GM19239 (cell line): ENCODE measurements at regions not wholly inside any gene's neighbourhood (a gene's known extent, or its start where the extent isn't known, plus 50 kb on each side); places are given as distances from the start of the nearest gene placed in this dataset.

ENCODE experiments used
- DNase-seq: peaks from one replicate; pipeline ENCODE4 v3.0.0; 2011; ENCODE audit warnings: low spot score; ENCODE audit not compliant: insufficient read length
- FAIRE-seq: peaks from 2 replicates; lab custom pipeline; 2011; peaks lifted over from hg19 to GRCh38; lab: Jason Lieb, UNC

GRCh38 chr4:67250131-67250896 lies 295.0 kb downstream of the CENPC start:
- no peak for FAIRE-seq
- no peak for DNase-seq

DNA sequence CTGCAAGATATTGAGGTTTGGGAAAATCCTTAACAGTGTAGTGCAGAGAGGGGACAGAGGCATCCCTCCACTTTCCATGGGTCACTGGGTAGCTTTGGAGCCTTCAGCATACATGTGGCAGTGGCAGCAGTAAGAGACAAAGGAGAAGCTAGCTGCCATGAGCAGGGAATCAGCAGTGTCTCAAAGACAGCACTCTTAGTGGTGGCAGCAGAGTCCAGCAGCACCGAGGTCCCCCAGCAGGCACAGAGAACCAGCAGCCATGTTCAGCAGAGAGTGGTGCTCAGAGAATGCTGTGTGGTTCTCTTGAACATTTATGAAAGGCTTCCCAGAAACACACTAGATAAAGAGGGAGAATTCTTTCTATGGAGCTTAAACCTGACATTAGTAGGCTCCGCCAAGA lies 308.5 kb downstream of the CENPC start:
- FAIRE-seq (no peak), DNase-seq (no peak)

GRCh38 chr4:67236318-67236717 lies 309.0 kb downstream of the CENPC start:
- DNase-seq (no peak), FAIRE-seq (no peak)

DNA sequence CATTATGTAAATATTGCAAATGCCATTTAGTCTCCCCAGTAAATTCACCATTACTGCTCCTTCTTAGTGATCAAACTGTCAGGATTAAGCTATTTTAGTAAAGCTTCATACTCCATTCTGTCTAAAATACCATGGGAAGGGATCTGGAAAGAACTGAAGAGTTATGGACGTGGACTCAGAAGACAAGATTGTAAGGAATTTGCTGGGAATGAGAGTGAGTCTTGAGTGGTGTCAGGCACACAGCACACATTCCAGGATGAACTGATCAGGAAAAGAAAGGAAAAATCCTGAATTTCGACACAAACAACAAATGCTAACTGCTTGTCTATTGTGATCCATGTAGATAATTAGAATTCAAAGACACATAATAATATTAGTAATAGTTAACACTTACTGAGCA lies 311.0 kb downstream of the CENPC start:
- FAIRE-seq: no peak
- no peak for DNase-seq

DNA sequence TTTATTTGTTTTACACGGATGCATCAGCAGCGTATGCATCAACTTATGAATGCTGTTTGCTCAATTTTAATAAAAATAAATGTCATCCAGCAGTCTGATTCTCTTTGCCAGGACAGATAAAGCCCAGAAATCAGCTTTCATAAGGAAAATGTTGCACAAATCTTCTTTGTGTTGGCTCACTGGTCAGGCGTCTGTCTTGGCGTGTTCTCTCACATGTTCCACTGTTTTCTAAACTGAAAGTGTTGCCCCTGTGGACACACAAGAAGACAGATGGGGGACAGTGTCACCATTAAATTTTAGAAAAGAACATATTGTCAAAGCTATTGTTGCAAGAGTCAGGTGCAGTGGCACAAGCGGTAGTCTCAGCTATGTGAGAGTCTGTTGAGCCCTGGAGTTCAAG lies 316.2 kb downstream of the CENPC start:
- no peak for FAIRE-seq
- no peak for DNase-seq

DNA sequence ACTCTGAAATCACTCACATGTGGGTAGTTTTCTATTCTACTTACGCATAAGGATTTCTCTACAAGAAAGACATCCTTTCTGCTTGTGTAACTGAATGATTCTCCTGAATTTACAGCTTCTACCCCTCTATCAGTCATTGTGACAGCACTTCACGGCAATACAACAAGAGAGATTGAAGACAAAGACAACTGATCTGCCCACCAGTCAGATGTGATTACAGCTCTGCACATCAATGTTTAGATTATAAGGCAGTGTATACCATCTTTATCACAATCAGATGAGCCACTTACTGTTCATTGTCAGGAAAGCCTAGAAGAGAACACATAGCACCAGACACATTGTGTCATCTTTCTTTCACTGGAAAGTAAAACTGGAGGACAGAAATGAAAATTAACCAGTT lies 324.4 kb downstream of the CENPC start:
- no peak for DNase-seq
- FAIRE-seq: no peak

DNA sequence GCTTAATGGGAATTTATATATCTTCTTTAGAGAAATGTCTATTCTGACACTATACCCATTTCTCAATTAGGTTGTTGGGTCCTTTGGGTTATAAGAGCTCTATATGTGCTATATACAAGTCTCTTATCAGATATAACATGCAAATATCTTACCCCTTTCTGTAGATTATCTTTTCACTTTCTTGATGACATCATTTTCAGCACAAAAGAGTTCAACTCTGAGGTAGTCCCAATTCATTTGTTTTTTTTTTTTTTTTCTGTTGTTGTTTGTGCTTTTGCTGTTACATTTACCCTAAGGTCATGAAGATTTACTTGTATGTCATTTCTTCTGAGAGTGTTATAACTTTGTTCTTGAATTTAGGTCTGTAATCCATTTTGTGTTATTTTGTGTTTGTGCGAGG lies 326.4 kb downstream of the CENPC start:
- FAIRE-seq (no peak), DNase-seq (no peak)

DNA sequence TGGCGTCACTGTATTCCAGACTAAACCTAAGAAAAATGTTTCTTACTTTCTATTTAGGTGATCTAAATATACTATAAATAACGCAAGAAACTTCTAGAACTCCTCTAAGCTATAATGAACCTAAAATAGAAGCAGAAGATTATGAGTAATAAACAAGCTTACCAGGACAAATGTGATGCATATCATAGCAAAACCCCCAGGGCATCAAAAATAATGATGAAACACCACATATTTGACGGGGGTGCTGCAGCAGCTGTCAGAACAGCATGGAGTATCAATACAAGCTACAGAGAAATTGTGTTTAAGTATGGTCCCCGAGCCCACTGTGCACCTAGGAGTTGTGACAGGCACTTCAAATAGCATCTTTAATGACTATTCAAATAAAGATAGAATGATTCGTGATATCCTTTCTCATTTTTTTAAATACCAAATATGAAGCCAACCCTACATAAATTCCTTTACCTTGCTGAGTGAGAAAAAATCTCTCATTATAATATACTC lies 337.3 kb downstream of the CENPC start:
- FAIRE-seq: no peak

DNA sequence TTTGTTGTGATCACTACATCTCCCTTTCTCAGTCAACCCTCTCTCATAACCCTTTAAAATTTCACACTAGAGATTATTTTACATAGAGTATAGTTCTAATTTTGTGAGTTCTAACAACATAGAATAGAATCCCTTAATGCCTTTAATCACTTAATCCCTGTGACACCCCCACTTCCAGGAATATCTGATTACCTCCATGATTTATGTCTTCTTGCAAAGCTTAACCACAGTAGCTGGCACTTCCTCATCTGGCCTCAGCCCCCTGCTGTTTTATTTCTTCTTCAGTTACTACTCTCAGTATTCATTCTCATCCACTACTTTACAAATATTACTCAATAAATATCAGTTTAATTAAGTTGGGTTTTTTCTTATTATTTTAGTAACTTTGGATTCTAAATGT lies 340.9 kb downstream of the CENPC start:
- FAIRE-seq: no peak
- no peak for DNase-seq

More for the DNA sequence above, 337.3 kb downstream of the CENPC start:
- DNase-seq: no peak

GRCh38 chr4:67201334-67201733 lies 344.0 kb downstream of the CENPC start:
- FAIRE-seq (no peak), DNase-seq (no peak)

GRCh38 chr4:67198727-67199126 lies 346.6 kb downstream of the CENPC start:
- FAIRE-seq (no peak), DNase-seq (no peak)

- FAIRE-seq (no peak), DNase-seq (no peak)
These were observed 377.5 kb downstream of the CENPC start for GRCh38 chr4:67167849-67168248.

- no peak for FAIRE-seq
These were observed 382.6 kb downstream of the CENPC start for GRCh38 chr4:67162690-67163089.

DNA sequence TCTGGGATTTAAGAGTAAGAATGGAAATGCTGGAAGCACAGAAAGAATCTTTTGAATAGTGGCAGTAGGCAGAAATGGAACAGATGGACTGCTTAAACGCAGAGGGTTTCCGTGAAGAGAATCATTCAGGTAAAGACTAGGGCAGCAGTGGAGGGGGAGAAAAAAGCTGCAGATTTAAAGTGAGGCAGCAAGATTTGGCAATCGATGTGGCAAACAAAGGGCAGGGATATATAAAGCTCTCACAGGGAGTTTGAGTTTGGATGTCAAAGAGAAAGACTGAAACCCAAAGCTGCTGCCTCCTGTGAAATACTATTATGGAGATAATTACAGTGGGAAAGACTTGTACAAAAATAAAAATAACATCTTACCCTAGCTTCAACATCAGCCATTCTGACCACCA lies 384.0 kb downstream of the CENPC start:
- no peak for DNase-seq
- FAIRE-seq: no peak

More at GRCh38 chr4:67162690-67163089, 382.6 kb downstream of the CENPC start:
- DNase-seq: no peak

DNA sequence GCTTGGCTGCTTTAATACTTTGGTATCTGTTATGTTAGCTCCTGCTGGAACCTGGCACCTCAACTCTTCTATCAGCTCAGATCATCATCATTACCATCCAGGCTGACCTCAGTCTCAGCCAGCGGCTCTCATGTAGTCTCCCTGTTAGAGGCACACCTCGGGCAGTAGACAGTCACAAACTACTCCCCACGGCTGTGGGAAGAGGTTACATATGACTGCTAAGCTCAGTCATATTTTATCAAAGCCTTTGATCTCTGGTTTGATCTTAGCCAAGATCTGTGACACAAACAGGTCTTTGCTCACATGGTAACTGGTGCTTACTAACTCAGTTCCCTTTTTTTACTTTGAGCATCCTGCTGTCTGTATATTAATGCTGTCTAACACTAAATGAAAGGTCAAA lies 384.9 kb downstream of the CENPC start:
- DNase-seq (no peak), FAIRE-seq (no peak)

DNA sequence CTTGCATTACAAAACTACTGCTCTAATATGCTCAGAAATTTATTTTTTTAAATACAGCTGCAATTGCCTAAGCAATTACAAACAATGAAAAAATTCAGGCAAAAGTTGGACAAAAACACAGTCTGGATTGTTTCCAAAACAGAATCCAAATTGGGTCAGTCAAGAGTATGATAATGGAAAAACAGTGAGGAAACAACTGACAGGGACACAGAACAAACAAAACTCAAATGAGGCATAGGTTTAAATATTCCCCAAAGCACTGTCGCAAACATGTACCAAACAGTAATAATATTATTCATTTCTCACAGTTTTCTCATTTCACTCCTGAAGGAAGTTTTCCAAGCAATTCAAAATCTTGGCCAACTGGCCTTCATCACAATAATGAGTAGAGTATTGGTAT lies 386.6 kb downstream of the CENPC start:
- DNase-seq: no peak
- no peak for FAIRE-seq

DNA sequence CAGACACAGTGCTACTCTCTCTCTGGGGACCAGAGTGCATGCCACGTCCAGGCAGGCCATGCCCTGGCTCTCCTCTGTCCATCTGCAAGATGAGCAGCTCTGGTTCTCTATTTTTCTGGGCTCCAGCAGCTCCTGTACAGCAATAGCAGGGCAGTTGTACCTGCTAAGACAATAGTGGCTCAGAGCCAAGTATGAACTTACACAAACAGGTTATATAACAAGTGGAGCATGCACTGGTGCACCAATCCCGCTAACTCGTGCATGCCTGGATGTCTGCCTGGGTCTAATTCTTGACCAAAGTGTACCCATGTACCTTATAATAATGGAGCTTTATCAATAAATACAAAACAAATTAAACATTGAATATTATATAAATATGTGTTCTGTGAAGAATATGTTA lies 392.3 kb downstream of the CENPC start:
- no peak for FAIRE-seq
- DNase-seq: no peak

DNA sequence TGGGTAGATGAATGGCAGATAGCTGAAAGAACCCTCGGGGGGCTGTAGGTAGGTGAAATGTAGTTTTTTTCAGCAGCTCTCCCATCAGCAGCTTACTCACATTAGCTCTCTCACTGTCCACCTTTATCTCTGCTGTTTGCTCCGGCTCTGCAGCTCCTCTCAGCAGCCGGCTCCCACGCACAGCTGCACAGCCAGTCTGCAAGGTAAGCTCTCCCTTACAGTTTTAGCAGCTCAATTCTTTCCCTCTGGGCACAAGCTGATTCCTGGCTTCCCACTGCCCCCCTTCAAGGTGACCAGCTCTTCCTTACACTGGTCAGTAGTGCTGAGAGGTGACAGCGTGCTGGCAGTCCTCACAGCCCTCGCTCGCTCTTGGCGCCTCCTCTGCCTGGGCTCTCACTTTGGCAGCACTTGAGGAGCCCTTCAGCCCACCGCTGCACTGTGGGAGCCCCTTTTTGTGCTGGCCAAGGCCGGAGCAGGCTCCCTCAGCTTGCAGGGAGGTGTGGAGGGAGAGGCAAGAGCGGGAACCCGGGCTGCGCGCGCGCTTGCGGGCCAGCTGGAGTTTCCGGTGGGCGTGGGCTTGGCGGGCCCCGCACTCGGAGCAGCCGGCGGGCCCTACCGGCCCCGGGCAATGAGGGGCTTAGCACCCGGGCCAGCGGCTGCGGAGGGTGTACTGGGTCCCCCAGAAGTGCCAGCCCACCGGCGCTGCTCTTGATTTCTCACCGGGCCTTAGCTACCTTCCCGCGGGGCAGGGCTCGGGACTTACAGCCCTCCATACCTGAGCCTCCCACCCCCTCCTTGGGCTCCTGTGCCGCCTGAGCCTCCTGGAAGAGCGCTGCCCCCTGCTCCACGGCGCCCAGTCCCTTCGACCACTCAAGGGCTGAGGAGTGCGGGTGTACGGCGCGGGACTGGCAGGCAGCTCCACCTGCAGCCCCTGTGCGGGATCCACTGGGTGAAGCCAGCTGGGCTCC lies 393.6 kb downstream of the CENPC start:
- DNase-seq (no peak), FAIRE-seq (no peak)

DNA sequence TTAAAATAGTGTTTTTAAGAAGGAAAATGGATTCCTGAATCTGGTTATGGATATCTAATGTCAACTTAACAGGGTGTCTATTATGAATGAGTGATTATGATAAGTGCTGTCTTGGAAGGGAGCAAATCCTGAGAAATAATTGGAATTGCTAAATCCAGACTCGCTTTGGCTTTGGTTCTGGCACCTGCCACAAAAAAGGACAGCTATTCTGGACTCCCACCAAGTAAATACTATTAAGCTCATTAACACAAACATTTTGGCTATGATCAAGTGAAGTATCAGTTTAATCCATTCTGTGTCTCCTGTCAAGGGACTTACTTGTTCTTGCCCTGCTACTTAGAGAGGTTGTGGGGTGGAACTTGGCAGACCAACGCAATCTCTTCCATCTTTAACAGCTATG lies 403.7 kb downstream of the CENPC start:
- DNase-seq (no peak), FAIRE-seq (no peak)

DNA sequence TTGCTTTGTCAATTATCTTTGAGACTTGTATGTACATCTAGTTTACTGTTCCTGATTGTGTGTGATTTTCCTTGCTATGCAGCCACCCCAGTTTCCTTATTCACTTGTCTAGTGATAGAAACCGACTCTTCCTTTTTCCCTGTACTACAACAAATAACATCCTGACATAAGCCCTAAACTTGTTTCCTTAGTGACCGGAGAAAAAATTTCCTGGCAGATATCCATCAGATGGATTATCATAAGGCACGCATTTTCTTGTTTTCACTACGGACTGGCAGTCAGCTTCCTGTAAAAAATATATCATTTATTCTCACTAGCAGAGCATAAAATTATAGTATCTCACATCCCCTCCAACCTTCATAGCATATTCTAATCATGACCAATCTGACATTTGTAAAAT lies 410.7 kb downstream of the CENPC start:
- DNase-seq (no peak), FAIRE-seq (no peak)

GRCh38 chr4:67133162-67133561 lies 412.1 kb downstream of the CENPC start:
- FAIRE-seq (no peak), DNase-seq (no peak)
